SK-N-SH (cell line): ENCODE measurements at regions not wholly inside any gene's neighbourhood (a gene's known extent, or its start where the extent isn't known, plus 50 kb on each side); places are given as distances from the start of the nearest gene placed in this dataset.

Source experiments
- CTCF ChIA-PET: fragments of 300-600, 350-600 bp; formaldehyde crosslinking; extraction: SDS; loops from one replicate; lab custom pipeline; 2021; lab: Yijun Ruan, JAX
- POLR2A ChIA-PET: fragments of 350-600 bp; sonication (Branson Sonifier 250); formaldehyde crosslinking; extraction: SDS; loops from one replicate; lab custom pipeline; 2020; ENCODE audit warnings: antibody characterized with exemption, inconsistent platforms; lab: Yijun Ruan, JAX
- DNase-seq: peaks from one replicate; pipeline ENCODE4 v3.0.0; 2012
- H2AFZ ChIP-seq: fragments of 200-600 bp; sonication (generic); 2 replicates; pipeline ENCODE4 v1.8.1; 2016; ENCODE audit warnings: antibody characterized with exemption, mild to moderate bottlenecking, low read depth
- H3F3A ChIP-seq: fragments of 200-600 bp; sonication (generic); replicated peaks from 2 replicates; pipeline ENCODE3; 2016; ENCODE audit warnings: antibody characterized with exemption, mild to moderate bottlenecking; ENCODE audit not compliant: insufficient read depth
- H3K27ac ChIP-seq, 2 experiments: fragments of 200-500 bp in 1 of 2; fragments of 200-600 bp in 1 of 2; sonication (Bioruptor generic) in 1 of 2; sonication (generic), shearing (Covaris generic) in 1 of 2; 2 replicates each; pipeline versions ENCODE4 v1.5.1 to v1.6.1; 2014 to 2016; ENCODE audit warnings: low read depth in 2 of 2, inconsistent platforms in 1 of 2, low read length in 1 of 2, mild to moderate bottlenecking in 1 of 2, mixed read lengths in 1 of 2
- H3K27me3 ChIP-seq: fragments of 200-600 bp; sonication (generic), shearing (Covaris generic); 2 replicates; pipeline ENCODE4 v1.6.1; 2016; ENCODE audit warnings: mixed run types; ENCODE audit not compliant: insufficient read depth
- H3K36me3 ChIP-seq, 2 experiments: fragments of 200-500 bp in 1 of 2; fragments of 200-600 bp in 1 of 2; sonication (Bioruptor generic) in 1 of 2; sonication (generic) in 1 of 2; replicated peaks in 1 of 2; 2 replicates each; pipeline versions ENCODE3 to v1.5.1; 2014 to 2016; ENCODE audit warnings: low read length in 1 of 2, mild to moderate bottlenecking in 1 of 2; ENCODE audit not compliant: insufficient read depth in 2 of 2, control insufficient read depth in 1 of 2
- H3K4me1 ChIP-seq, 2 experiments: fragments of 200-500 bp in 1 of 2; fragments of 200-600 bp in 1 of 2; sonication (Bioruptor generic) in 1 of 2; sonication (generic), shearing (Covaris generic) in 1 of 2; 2 replicates each; pipeline versions ENCODE4 v1.5.1 to v1.6.1; 2014 to 2016; ENCODE audit warnings: low read depth in 1 of 2, low read length in 1 of 2, mixed run types in 1 of 2; ENCODE audit not compliant: insufficient read depth in 2 of 2, control insufficient read depth in 1 of 2
- H3K4me2 ChIP-seq: fragments of 200-600 bp; sonication (generic), shearing (Covaris generic); 2 replicates; pipeline ENCODE4 v1.6.1; 2017; ENCODE audit warnings: mixed run types
- H3K4me3 ChIP-seq, 2 experiments: fragments of 200-500 bp in 1 of 2; fragments of 200-600 bp in 1 of 2; sonication (Bioruptor generic) in 1 of 2; sonication (generic), shearing (Covaris generic) in 1 of 2; 2 replicates each; pipeline versions ENCODE4 v1.5.1 to v1.8.1; 2014 to 2016; ENCODE audit warnings: low read depth in 2 of 2, inconsistent platforms in 1 of 2, low read length in 1 of 2, mild to moderate bottlenecking in 1 of 2, mixed read lengths in 1 of 2, moderate library complexity in 1 of 2
- H3K79me2 ChIP-seq: fragments of 200-600 bp; sonication (generic); 2 replicates; pipeline ENCODE4 v1.8.1; 2017; ENCODE audit warnings: mild to moderate bottlenecking; ENCODE audit not compliant: insufficient read depth
- H3K9ac ChIP-seq: fragments of 200-600 bp; sonication (generic); 2 replicates; pipeline ENCODE4 v1.6.1; 2017; ENCODE audit warnings: mixed run types
- H3K9me2 ChIP-seq: fragments of 200-600 bp; sonication (generic); 2 replicates; pipeline ENCODE4 v1.6.1; 2017; ENCODE audit warnings: mixed run types
- H3K9me3 ChIP-seq: fragments of 200-600 bp; sonication (generic); 2 replicates; pipeline ENCODE4 v1.6.1; 2017; ENCODE audit warnings: mixed run types, mild to moderate bottlenecking, moderate library complexity
- H4K20me1 ChIP-seq: fragments of 200-600 bp; sonication (generic); 2 replicates; pipeline ENCODE4 v1.6.1; 2017; ENCODE audit warnings: mild to moderate bottlenecking, mixed run types; ENCODE audit not compliant: insufficient read depth
- EZH2phosphoT487 ChIP-seq: fragments of 200-600 bp; sonication (generic); IDR thresholded peaks from 2 replicates; pipeline ENCODE4 v1.6.1; 2017; ENCODE audit warnings: low read depth, mixed run types, mild to moderate bottlenecking, antibody characterized with exemption, moderate library complexity, borderline replicate concordance
- GATA2 ChIP-seq: sonication (generic); formaldehyde crosslinking; IDR thresholded peaks from 2 replicates; pipeline ENCODE4 v1.5.0; 2020; ENCODE audit warnings: mild to moderate bottlenecking, missing genetic modification reagents
- MXI1 ChIP-seq: IDR thresholded peaks from 2 replicates; pipeline ENCODE4 v1.6.1; 2012; ENCODE audit warnings: mild to moderate bottlenecking, low read depth, low read length, improper control_type of control experiment
- RAD21 ChIP-seq: IDR thresholded peaks from 2 replicates; pipeline ENCODE4 v1.6.1; 2012; ENCODE audit warnings: mild to moderate bottlenecking, low read length
- SMC3 ChIP-seq: IDR thresholded peaks from 2 replicates; pipeline ENCODE4 v1.6.1; 2012; ENCODE audit warnings: low read depth, low read length, improper control_type of control experiment
- TAF1 ChIP-seq: IDR thresholded peaks from 2 replicates; pipeline ENCODE4 v1.6.1; 2012; ENCODE audit warnings: low read depth, mild to moderate bottlenecking, low read length, moderate library complexity, borderline replicate concordance
- USF2 ChIP-seq: fragments of 150-350 bp; IDR thresholded peaks from 2 replicates; pipeline ENCODE4 v1.6.1; 2017; ENCODE audit warnings: antibody characterized with exemption, low read length, low read depth, borderline replicate concordance
- YY1 ChIP-seq: IDR thresholded peaks from 2 replicates; pipeline ENCODE4 v1.4.0; 2012; ENCODE audit warnings: low read depth, mild to moderate bottlenecking
- WGBS: methylation state at CpG from one replicate; pipeline ENCODE4 v1.1.6; 2017; ENCODE audit warnings: low lambda C conversion rate; 5-methylcytosine and 5-hydroxymethylcytosine counted together
- TF ChIP-seq, protein P1 (sequence below): IDR thresholded peaks from 2 replicates; pipeline ENCODE4 v1.4.0; 2012; ENCODE audit warnings: low read depth, borderline replicate concordance

DNA sequence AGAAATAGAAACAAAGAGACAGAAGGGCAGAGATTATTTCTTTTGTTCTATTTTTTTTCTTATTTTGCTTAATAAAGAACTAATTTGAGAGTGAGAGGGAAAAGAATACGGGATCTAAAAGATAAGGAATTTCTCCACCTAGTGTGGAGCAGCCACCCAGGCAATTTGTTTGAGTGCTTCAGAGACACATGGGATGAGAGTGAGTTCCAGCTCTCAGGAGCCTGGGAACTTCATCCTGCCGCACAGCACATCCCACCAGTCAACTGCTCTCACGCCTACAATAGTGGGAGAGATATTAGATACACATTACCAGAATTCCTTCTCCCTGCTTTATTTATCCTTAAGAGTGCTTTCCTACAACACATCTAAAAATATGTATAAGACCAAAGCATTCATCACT lies 946.4 kb downstream of the PDHA2 start:
- no peak overlapping the region for H3K4me2 ChIP-seq
- POLR2A ChIA-PET = no interaction called here
- no peaks in the 10 kb centered on the region for H3F3A ChIP-seq
- no peaks in the 10 kb centered on the region for H3K4me1 ChIP-seq
- H3K27ac ChIP-seq = no peak overlapping the region
- H3K9me3 ChIP-seq = no peaks in the 10 kb centered on the region
- H4K20me1 ChIP-seq = no peaks in the 10 kb centered on the region
- no peak for TF ChIP-seq EZH2phosphoT487
- TF ChIP-seq, all 33 proteins: peak for 0
- H3K27me3 ChIP-seq = no peaks in the 10 kb centered on the region
- peaks cover 3% of the 10 kb centered on the region; the same call in 1 of the 2 replicates for H3K9me2 ChIP-seq
- H3K79me2 ChIP-seq = no peaks in the 10 kb centered on the region
- CTCF ChIA-PET = no interaction called here
- H3K4me3 ChIP-seq = no peak overlapping the region
- WGBS = 56% methylated on average over 3 of the region's 3 CpGs
- H2AFZ ChIP-seq = no peak overlapping the region
- DNase-seq = no peak
- no peaks in the 10 kb centered on the region for H3K36me3 ChIP-seq
- no peak overlapping the region for H3K9ac ChIP-seq

GRCh38 chr4:96787766-96788165 lies 947.9 kb downstream of the PDHA2 start:
- Histone ChIP-seq H3K27ac (no peak overlapping the region), H3F3A (no peaks in the 10 kb centered on the region), H3K9me2 (peaks cover 3% of the 10 kb centered on the region; the same call in 1 of the 2 replicates), H3K79me2 (no peaks in the 10 kb centered on the region), H3K4me3 (no peak overlapping the region), H3K27me3 (no peaks in the 10 kb centered on the region), H4K20me1 (no peaks in the 10 kb centered on the region), H3K4me1 (no peaks in the 10 kb centered on the region), H3K36me3 (no peaks in the 10 kb centered on the region), H3K4me2 (no peak overlapping the region), H3K9ac (no peak overlapping the region), H3K9me3 (no peaks in the 10 kb centered on the region), H2AFZ (no peak overlapping the region)
- DNase-seq = no peak
- POLR2A ChIA-PET = no interaction called here
- 36% methylated on average over 1 of the region's 1 CpG for WGBS
- TF ChIP-seq MXI1 = no peak
- TF ChIP-seq SMC3 = no peak
- no peak for TF ChIP-seq YY1
- TF ChIP-seq, protein P1, sequence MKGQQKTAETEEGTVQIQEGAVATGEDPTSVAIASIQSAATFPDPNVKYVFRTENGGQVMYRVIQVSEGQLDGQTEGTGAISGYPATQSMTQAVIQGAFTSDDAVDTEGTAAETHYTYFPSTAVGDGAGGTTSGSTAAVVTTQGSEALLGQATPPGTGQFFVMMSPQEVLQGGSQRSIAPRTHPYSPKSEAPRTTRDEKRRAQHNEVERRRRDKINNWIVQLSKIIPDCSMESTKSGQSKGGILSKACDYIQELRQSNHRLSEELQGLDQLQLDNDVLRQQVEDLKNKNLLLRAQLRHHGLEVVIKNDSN = no peak
- CTCF ChIA-PET = no interaction called here

DNA sequence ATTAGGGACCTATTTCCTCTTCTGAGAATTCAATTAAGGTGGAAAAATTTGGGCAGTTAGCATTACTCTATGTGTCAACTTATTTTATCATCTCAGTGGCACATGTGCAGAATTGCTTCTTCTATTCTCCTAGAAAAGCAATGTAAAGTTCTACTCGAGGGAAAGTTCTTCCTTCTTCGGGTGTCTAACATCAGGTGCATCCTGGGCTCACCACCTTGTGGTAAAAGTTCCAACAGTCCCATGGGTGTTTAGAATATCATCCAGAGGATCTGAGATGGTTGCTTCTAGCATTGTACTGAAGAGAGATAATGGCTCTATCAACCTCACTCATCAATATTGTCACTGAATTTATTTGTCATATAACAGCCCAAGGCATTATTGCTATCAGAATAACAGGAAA lies 969.7 kb downstream of the PDHA2 start:
- CTCF ChIA-PET = no interaction called here
- Histone ChIP-seq H3F3A (no peaks in the 10 kb centered on the region), H3K9me2 (0 out of 2 replicates have a peak, but pooled peaks cover 3% of the 10 kb centered on the region), H3K9ac (no peak overlapping the region), H2AFZ (no peak overlapping the region), H3K79me2 (no peaks in the 10 kb centered on the region), H3K4me3 (no peak overlapping the region), H3K4me2 (no peak overlapping the region), H3K27ac (no peak overlapping the region), H3K9me3 (no peaks in the 10 kb centered on the region; the same call in 1 of the 2 replicates), H4K20me1 (no peaks in the 10 kb centered on the region), H3K27me3 (no peaks in the 10 kb centered on the region), H3K36me3 (no peaks in the 10 kb centered on the region), H3K4me1 (no peaks in the 10 kb centered on the region)
- TF ChIP-seq RAD21 (no peak), GATA2 (CRISPR knock-in tag) (no peak), USF2 (no peak), TAF1 (no peak)
- TF ChIP-seq, protein P1 = no peak
- POLR2A ChIA-PET = no interaction called here
- 46% methylated on average over 2 of the region's 2 CpGs for WGBS
- no peak for DNase-seq
